Superior temporal gyrus (tissue), 1 donor: ENCODE measurements at regions not wholly inside any gene's neighbourhood (a gene's known extent, or its start where the extent isn't known, plus 50 kb on each side); places are given as distances from the start of the nearest gene placed in this dataset.

Experiments used
- DNase-seq: peaks from one replicate; pipeline ENCODE4 v3.0.0-alpha.2; 2016; ENCODE audit errors: extremely low spot score

DNA sequence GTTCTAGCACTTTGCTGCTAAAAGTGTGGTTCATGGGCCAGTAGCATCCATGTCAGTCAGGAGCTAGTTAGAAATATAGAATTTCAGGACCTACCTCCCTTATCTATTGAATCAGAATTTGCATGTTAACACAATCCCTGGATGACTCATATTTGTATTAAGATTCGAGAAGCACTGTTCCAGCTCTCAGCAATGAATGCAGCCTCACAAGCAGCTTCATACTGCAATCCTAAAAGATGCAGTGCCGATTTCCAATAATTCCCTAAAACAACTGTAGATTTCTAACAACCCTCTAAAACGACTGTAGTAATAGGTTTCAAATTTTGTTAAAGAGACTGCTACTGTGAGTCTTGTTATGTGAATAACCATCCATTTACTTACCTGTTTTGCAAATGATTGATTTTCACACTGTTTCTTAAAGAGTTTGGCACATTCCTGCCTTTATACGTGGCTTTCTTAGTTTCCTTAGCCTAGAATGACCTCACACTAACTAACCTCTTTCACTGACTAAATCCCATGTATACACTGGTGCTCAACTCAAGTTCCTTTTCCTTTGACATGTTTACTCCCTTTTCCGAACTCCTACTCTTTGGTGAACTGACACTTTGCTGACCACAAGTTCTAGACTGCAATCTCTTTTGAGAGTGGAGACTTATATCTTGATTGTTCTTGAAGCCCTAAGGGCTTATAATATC is 511.8 kb downstream of the METTL15 start:
- no peak for DNase-seq

DNA sequence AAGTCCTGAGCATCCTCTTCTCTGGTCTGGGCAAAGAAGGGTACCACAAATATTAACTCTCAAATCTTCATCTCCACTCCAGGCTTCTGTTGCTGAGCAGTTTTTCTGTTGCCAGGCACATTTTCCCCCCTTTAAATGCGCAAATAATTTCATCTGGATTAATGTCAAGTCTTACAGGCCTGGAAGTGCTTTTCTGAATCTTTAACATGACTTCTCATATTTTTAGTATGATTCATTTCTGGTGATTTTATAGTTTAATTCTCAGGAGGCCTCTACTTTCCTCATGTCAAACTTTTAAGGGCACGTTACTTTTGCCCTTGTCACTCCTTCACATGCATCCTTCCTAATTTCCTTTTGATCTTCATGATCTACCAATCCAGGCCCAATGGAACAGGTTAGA is 510.2 kb downstream of the METTL15 start:
- no peak for DNase-seq

DNA sequence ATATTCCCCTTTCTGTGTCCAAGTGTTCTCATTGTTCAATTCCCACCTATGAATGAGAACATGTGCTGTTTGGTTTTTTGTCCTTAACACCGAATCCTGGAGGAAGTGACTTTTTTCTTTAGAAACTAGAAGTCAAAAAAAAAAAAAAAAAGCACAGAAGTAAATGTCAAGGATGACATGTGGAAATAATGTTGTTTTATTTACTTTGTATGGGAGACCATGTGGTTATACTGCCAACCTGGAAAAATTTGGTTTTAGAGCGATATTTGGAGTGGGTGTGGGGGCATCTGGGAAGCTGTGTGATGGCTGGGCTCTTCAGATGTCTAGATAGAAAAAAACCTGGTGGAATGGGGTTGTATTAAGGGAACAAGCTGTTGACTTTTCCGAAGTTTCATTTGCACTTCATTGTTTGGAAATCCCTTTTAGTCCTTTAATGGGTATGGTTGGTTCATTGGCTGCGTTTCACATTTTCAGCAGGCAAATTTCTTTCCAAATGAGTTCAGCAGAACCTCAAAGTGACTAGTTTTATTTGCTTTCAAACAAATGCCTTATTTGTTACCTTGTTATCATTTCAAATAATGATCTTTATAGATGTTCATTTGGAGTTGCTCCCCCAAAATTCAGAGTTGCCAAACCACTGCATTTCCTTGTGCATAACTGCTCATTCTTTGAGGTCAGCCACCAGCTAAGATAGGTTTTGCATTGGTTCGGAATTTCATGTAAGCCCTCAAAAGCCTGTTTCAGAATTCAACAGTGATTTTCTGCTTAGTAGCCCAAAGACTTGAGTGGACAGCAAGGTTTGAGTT is 508.2 kb downstream of the METTL15 start:
- DNase-seq = no peak

DNA sequence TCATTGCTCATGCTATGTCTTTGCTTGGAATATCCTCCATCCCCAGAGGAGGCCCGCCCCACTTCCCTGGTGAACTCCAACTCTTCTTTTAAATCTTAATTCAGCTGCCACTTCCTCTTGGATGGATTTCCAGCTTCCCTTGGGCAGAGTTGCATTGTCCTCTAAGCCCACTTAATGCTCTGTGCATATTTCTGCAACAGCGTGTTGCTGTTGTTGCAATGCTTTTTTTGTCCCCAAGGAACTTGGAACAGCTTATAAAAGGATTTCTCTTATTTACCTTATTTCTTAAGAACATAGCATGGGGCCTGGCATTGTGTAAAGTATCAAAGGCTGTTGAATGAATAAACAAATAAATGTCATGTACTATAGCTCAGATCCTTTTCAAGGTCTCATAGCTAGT is 507.4 kb downstream of the METTL15 start:
- no peak for DNase-seq

DNA sequence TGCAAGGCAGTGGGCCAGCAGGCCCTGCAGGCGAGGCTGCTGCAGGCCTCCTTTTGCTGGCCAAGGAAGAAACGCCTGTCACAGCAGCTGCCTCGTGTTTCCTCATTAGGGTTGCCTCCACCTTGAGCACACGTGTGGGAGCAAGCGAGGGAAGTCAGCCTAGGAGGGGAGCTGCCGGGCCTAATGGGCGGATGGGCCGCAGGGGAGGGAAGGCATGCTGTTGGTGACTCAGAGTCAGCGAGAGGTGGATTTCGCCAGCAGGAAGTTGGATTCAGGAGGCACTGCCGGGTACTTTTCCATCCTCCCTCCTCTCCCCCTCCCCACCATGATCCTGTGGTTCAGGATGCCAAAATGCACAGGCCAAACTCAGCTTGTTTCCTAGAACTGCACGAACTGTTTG is 498.7 kb downstream of the METTL15 start:
- no peak for DNase-seq

DNA sequence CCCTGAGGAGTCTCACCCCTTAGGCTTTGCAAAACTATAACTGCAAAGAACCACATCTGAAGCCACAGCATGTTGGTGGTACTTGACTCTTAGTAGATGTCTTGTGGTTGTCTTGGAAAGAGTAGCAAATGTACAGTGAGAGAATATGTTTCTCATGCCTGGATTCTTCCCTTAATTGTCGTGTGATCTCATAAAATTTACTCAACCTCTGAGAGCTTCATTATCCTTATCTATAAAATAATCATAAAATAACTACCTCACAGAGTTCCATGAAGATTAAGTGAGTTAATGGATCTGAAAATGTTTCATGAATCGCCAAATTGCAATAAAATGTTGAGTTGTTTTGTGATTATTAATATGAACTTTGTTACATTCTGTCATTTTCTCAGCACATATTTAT is 491.5 kb downstream of the METTL15 start:
- no peak for DNase-seq

DNA sequence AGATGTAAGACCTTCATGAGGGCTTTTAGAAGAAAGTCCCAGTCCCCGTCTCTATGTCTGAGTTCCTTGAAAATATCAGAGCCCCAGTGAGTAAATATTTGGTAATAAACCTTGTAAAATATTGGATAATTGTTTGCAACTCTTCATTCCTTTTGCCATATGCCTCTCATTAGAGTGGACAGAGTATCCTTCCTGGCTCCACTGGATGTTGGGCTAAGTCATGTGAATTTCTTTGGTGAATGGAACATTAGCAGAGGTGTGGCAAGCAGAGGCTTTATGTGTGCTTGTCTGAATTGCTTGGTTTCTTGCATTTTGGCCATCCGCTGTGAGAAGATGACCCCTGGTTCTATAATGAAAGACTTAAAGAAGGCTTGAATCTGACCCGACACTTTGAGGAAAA is 490.3 kb downstream of the METTL15 start:
- no peak for DNase-seq

DNA sequence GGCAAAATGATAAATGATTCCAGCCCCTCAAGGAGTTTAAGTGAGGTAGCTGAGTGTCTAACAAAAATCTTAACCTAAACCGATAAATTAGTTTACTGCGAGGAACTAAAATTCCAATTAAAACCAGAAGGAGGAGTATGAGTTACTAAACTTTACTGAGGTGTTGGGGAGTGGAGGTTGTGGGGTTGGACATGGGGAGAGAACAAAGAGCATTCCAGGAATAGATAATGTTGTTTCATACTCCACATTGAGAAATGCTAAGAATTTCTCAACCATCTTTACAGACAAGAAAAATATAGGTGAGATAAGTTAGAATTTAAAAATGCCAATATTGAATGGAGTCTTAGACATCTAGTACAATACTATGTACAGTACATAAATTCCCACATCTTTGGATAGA is 488.6 kb downstream of the METTL15 start:
- DNase-seq = no peak

DNA sequence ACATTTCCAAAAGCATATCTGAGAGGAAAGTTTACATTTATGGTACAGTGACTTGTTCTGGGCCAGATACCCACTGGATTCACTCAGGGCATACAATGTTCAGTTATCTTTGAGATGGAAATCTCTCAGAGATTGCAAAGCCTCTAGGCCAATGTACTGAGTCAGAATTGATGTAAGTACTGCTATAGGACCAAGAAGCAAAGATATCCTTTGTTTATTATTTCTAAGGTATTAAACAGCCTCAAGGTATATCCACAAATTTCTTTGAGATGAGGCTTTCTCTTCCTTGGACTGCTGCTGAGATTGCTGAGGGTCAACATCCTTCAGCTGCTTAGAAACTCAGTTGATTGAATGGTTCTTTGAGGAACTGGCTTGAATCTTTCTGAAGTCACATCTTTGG is 484.0 kb downstream of the METTL15 start:
- DNase-seq = no peak

DNA sequence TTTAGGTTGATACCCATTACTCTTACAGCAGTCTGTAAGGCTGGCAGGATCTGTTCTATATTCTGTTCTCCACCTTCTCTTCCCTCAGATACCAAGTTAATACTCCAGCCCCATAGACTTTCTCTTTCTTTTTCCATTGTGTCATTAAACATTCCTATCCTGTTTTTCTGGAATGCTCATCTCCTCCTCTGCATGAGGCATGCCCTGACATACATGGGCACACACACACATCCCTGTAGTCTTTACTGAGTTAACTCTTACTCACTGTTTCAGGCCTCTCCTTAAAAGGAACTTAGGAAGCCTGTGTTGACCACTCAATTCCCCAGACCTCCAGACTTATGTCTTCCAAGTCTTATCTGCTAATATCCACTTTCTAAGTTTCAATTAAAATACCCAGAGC is 476.8 kb downstream of the METTL15 start:
- DNase-seq = no peak

DNA sequence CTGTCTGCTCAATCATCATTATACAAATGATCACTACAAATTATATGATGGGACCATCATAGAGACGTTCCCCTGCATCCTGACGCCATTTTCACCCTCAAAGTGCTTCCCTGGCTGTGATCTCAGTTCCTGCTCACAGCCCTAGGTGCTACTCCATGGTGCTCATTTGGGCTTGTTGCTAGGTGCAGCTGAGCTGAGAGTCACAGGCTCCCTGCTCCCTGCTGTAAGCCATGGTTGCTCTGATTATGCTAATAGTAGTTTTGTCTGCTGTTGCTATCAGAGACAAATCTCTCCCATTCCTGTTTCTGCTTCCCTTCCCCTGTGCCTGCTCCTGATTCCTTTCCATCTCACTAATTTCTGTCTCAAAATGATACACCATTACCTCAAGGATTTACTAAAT is 474.3 kb downstream of the METTL15 start:
- no peak for DNase-seq

DNA sequence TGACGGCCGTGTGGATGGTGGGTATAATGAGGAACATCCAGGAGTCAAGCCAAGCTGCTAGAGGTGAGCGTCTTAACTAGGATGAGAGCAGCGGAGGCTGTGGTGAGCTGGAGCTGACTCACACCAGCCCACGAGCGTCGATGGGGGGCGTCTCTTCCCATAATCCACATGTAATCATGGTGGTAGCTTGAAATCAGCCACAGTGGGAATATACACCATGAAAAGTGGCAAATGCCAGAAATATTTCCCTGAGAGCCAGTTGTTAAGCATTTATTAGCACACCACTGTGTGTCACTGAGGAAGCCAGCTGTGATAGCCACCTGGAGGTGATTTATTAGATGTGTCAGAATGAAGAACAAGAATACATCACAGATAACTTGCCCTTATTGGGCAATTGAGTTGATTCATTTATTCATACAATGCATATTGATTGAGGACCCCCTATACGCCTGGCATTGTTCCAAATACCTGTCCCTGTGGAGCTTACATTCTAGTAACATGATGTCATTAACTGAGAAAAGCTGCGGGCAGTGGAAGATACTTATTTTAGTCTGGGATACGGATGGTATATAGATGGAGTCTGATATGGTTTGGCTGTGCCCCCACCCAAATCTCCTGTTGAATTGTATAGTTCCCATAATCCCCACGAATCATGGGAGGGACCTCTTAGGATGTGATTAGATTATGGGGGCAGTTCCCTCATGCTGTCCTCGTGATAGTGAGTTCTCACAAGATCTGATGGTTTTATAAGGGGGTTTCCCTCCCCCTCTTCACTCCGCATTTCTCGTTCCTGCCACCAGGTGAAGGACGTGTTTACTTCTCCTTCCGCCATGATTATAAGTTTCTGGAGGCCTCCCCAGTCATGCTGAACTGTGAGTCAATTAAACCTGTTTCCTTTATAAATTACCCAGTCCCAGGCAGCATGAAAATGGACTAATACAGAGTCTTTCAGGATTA is 473.4 kb downstream of the METTL15 start:
- no peak for DNase-seq

DNA sequence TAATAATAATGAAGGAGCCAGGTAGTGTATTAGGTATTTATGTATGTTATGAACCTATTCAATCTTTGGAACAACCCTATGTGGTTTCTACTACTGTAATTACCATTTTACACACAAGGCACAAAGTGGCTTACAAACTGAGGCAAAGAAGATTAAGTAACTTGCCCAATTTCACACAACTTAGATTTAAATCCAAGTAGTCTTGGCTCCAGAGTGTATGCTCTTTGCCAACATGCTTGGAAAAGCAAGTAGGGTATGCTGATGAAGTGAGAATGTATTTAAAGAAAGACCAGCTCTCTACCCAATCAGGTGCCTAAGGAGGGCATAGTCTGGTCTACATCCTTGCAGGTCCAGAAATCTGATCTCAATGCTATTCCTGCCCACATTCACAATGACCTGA is 463.2 kb downstream of the METTL15 start:
- no peak for DNase-seq

DNA sequence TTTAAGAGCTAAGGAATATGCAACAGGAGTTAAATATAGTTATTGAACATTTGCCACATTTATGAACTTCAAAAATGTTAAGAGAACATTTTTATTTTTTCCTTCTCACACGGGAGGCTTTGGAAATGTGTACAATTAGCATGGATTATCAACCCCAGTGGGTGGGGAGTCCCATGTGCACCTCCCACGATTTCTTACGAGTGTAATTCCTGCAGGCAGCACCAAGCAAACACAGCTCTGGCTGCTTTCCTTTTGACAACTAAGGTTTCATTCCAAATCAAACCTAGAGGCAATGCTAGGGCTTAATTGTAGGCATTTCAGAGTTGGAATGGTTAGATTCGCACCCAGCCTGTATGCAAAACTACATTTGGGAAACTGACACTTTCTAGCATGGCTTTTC is 460.9 kb downstream of the METTL15 start:
- DNase-seq = no peak

DNA sequence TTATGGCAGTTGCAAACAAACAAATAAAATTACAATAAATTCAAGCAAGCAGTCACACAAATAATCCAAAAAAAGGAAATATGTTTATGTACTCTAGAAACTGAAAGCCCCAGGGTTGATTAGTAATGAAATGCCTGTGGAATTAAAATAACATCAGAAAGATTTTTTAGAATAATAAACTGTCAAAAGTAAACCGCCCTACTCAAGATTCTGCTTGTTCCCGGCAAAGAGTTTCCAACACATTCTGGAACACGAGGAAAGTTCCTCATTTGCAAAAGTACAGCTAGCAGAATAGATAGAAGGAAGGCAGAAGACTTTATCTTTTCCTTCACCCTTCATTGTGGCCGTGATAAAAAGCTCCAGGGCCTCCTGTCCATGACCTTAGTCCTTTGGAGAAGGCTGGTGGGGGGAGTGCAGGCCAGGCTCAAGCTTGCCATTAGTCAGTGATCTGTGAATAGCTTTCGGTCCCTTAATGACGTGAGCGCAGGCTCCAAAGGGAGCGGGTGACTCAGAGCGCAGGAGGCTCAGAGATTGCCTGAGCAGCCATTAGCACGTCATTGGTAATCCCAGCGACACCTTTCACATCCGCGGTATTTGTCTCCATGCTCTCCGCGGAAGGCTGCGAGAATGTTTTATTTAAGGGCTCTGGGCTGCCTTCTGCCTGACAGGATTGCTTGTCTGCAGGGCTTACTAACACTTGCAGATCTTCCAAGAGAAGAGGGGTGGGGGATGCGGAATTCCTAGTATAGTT is 458.3 kb downstream of the METTL15 start:
- DNase-seq = peak; percentile 40

DNA sequence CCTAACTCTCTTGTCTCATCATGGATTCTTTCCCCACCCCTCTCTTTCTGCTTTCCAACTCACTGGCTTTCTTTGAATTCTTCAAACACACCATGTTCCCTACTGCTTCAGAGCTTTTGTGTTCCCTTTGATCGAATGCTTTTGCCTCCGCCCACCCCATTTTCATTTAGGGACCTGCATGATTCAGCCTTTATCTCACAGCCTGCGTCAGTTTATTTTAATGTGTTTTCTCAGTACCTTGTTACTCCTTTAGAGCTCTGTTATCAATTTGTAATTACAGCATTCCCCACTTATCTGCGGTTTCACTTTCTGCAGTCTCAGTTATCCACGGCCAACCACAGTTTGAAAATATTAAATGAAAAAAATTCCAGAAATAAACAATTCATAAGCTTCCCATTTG is 451.3 kb downstream of the METTL15 start:
- DNase-seq = no peak

DNA sequence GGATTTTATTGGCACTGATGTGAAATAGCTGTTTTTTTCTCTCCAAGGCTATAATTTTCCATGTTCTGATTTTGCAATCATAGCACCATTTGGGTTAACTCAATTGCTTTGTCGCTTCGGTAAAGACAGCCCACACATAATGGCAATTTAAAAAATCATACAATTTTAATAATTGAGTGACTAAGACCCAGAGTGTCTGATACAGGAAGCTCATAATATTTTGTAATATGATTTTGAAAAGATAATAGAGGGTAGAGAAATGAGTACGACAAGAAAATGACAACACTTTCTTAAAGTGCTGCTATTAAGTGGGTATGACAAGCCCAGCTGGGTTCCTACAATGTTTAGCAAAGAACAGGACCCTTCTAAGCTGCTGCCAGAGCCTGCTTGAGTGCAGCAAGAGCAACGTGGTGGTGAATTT is 439.1 kb downstream of the METTL15 start:
- no peak for DNase-seq

DNA sequence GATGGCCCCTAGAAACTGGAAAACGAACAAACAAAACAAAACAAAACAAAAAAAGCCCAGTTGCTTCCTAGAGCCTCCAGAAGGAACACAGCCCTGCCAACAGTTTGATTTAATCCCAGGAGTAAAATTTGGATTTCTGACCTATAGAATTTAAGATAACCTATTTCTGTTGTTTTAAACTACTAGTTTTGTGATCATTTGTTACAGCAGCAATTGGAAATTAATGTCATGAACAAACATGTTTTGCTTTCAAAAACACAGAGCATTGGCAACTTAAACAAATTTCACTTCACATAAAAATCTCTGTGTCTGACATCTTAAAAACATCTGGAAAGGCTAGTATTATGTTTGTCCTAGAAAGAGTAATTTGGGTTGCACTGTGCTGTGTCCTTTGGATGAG is 437.3 kb downstream of the METTL15 start:
- DNase-seq = no peak

DNA sequence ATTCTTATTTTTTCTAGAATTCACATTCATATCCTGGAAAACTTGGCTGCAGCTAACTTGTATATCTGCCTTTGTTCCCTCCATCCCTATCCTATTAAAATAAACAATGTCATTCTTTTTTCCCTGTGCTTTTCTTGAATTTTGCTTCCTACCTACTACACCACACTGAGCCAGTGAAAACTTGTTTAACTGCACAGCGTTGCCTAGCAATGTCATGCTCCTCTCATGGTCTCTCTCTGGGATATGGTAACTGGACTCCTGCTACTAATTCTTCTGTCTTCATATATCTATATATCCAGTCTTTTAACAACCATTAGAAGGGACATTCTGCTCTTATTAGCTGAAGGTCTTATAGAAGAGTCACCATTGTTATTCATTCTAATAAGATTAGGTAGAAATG is 434.4 kb downstream of the METTL15 start:
- no peak for DNase-seq

DNA sequence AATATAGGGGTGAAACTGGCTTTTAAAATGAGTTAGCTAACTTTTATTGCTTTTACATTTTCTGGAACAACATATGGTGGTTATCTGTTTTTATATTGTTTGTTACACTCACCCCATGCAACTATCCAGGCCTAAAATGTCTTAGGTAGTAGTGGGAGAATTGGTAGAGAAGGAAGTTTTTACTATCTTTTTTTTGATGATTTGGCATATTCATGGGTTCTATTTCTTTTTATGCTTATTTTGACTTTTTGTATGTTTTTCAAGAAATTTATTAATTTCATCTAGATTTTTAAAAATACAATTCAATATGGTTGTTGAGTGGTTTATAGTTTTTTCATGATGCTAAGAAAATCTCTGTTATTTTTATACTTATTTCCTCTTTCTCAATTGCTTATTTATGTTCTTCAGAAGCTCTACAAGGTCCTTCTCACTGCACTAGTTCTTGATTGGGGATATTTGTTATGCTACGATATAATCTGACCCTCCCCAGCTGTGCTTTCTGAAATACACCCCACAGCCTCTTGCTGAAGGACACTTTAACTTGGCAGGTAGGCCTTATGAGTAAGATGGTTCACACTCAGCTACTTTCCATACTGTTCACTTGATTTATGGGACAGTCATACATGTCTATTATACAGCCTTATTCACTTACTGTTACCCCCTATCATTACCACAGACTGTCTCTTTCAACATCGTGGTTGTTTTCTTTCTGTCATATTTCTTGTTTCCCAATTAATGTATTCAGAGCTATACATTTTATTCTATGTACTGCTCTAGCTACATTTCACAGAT is 431.2 kb downstream of the METTL15 start:
- no peak for DNase-seq

DNA sequence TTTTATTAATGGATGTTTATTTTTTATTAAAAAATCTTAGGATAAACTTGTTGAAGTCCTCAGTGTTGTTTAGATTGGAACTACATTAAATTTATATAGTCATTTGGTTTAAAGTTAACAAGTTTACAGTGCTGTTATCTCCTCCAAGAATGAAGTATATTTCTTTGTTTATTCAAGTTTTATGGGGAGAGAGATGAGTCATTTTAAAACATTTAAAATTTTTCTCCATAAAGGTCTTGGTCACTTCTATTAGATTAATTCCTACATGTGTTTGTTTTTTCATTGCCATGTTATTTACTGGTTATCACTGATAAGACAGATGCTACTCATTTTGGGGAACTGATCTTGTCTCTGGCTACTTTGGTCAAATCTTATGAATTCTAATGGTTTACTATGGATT is 429.6 kb downstream of the METTL15 start:
- DNase-seq = no peak
